Cardiac muscle cell (in vitro differentiated cells and primary cell): ENCODE measurements at regions not wholly inside any gene's neighbourhood (a gene's known extent, or its start where the extent isn't known, plus 50 kb on each side); places are given as distances from the start of the nearest gene placed in this dataset.

Source experiments
- DNase-seq, 2 donors: peaks; one replicate each; pipeline versions ENCODE4 v3.0.0 to v3.0.0-alpha.2; 2010 to 2017; ENCODE audit warnings: low read depth in 1 of 2, low spot score in 1 of 2
- H3K27ac ChIP-seq: fragments of 200-600 bp; sonication (generic); 2 replicates; pipeline ENCODE4 v1.5.1; 2016
- H3K27me3 ChIP-seq: fragments of 200-600 bp; sonication (generic); 2 replicates; pipeline ENCODE4 v1.6.0; 2016; ENCODE audit warnings: control low read depth
- H3K36me3 ChIP-seq: fragments of 200-600 bp; sonication (generic); 2 replicates; pipeline ENCODE4 v1.5.1; 2016; ENCODE audit warnings: control low read depth
- H3K4me1 ChIP-seq: fragments of 200-600 bp; sonication (generic); 2 replicates; pipeline ENCODE4 v1.8.1; 2017; ENCODE audit warnings: low read depth, mild to moderate bottlenecking, mixed run types
- H3K4me3 ChIP-seq: fragments of 200-600 bp; sonication (generic); 2 replicates; pipeline ENCODE4 v1.5.1; 2016; ENCODE audit warnings: mild to moderate bottlenecking
- H3K9me3 ChIP-seq: fragments of 200-600 bp; sonication (generic); 2 replicates; pipeline ENCODE4 v1.5.1; 2017; ENCODE audit warnings: low read depth, mild to moderate bottlenecking, control low read depth
- CTCF ChIP-seq: IDR thresholded peaks from 2 replicates; pipeline ENCODE4 v1.5.1; 2012; ENCODE audit warnings: low read depth, mild to moderate bottlenecking, low read length

- no peak for DNase-seq
- Histone ChIP-seq H3K4me1 (no peaks in the 10 kb centered on the region), H3K9me3 (no peaks in the 10 kb centered on the region), H3K4me3 (no peak overlapping the region), H3K36me3 (no peaks in the 10 kb centered on the region), H3K27me3 (no peaks in the 10 kb centered on the region), H3K27ac (no peak overlapping the region)
- TF ChIP-seq CTCF = no peak
These were observed 168.7 kb upstream of the AGAP1 start for GRCh38 chr2:235325151-235325550.

GRCh38 chr2:235328991-235329390 lies 164.9 kb upstream of the AGAP1 start:
- H3K27me3 ChIP-seq = no peaks in the 10 kb centered on the region
- no peak overlapping the region for H3K4me3 ChIP-seq
- TF ChIP-seq CTCF = no peak
- no peak overlapping the region for H3K27ac ChIP-seq
- DNase-seq = peak in 1 of 2 donors; percentile 35
- H3K9me3 ChIP-seq = no peaks in the 10 kb centered on the region
- H3K36me3 ChIP-seq = no peaks in the 10 kb centered on the region
- H3K4me1 ChIP-seq = no peaks in the 10 kb centered on the region

GRCh38 chr2:235330775-235331451 lies 162.9 kb upstream of the AGAP1 start:
- Histone ChIP-seq H3K36me3 (no peaks in the 10 kb centered on the region), H3K4me1 (no peaks in the 10 kb centered on the region), H3K4me3 (no peak overlapping the region), H3K27me3 (no peaks in the 10 kb centered on the region), H3K9me3 (no peaks in the 10 kb centered on the region), H3K27ac (no peak overlapping the region)
- TF ChIP-seq CTCF = no peak
- peak in 1 of 2 donors; percentile 74 for DNase-seq

GRCh38 chr2:235332240-235332890 lies 161.5 kb upstream of the AGAP1 start:
- Histone ChIP-seq H3K27me3 (no peaks in the 10 kb centered on the region), H3K27ac (no peak overlapping the region), H3K4me3 (no peak overlapping the region), H3K36me3 (no peaks in the 10 kb centered on the region), H3K4me1 (no peaks in the 10 kb centered on the region), H3K9me3 (no peaks in the 10 kb centered on the region)
- TF ChIP-seq CTCF = no peak
- no peak for DNase-seq

GRCh38 chr2:235333076-235333475 lies 160.8 kb upstream of the AGAP1 start:
- no peaks in the 10 kb centered on the region for H3K27me3 ChIP-seq
- TF ChIP-seq CTCF = no peak
- H3K4me1 ChIP-seq = no peaks in the 10 kb centered on the region
- no peaks in the 10 kb centered on the region for H3K9me3 ChIP-seq
- no peaks in the 10 kb centered on the region for H3K36me3 ChIP-seq
- no peak overlapping the region for H3K4me3 ChIP-seq
- no peak for DNase-seq
- H3K27ac ChIP-seq = no peak overlapping the region
